Activated T-cell treated with anti-CD3 and anti-CD28 coated beads for 24 hours (primary cell): ENCODE measurements at regions not wholly inside any gene's neighbourhood (a gene's known extent, or its start where the extent isn't known, plus 50 kb on each side); places are given as distances from the start of the nearest gene placed in this dataset.

Source experiments
- DNase-seq: peaks from one replicate; pipeline ENCODE4 v3.0.0-alpha.2; 2020; ENCODE audit warnings: low read depth

- no peak for DNase-seq
These were observed 901.7 kb downstream of the NTRK3 start for GRCh38 chr15:87354661-87355410.

GRCh38 chr15:87349181-87349580, 907.4 kb downstream of the NTRK3 start:
- DNase-seq = no peak

- no peak for DNase-seq
These were observed 907.8 kb downstream of the NTRK3 start for GRCh38 chr15:87348746-87349145.

GRCh38 chr15:87347806-87348515, 908.6 kb downstream of the NTRK3 start:
- no peak for DNase-seq

GRCh38 chr15:87345961-87346360, 910.6 kb downstream of the NTRK3 start:
- DNase-seq = no peak

- no peak for DNase-seq
These were observed 912.6 kb downstream of the NTRK3 start for GRCh38 chr15:87343966-87344365.

GRCh38 chr15:87340370-87340769, 916.2 kb downstream of the NTRK3 start:
- no peak for DNase-seq

GRCh38 chr15:87326269-87326668, 930.3 kb downstream of the NTRK3 start:
- no peak for DNase-seq

- DNase-seq = no peak
These were observed 933.7 kb downstream of the NTRK3 start for GRCh38 chr15:87322870-87323269.

- no peak for DNase-seq
These were observed 934.3 kb downstream of the NTRK3 start for GRCh38 chr15:87322265-87322664.

- DNase-seq = no peak
These were observed 938.6 kb downstream of the NTRK3 start for GRCh38 chr15:87317900-87318299.

GRCh38 chr15:87312221-87312620, 944.3 kb downstream of the NTRK3 start:
- DNase-seq = no peak

GRCh38 chr15:87300146-87300545, 956.4 kb downstream of the NTRK3 start:
- no peak for DNase-seq

- DNase-seq = no peak
These were observed 961.7 kb downstream of the NTRK3 start for GRCh38 chr15:87294854-87295253.

GRCh38 chr15:87293031-87293430, 963.5 kb downstream of the NTRK3 start:
- no peak for DNase-seq

GRCh38 chr15:87287156-87287555, 969.4 kb downstream of the NTRK3 start:
- no peak for DNase-seq

- DNase-seq = no peak
These were observed 987.0 kb downstream of the NTRK3 start for GRCh38 chr15:87269566-87269965.

GRCh38 chr15:87268675-87269074, 987.9 kb downstream of the NTRK3 start:
- no peak for DNase-seq

GRCh38 chr15:87267798-87268197, 988.7 kb downstream of the NTRK3 start:
- DNase-seq = no peak

GRCh38 chr15:87263871-87264270, 992.7 kb downstream of the NTRK3 start:
- no peak for DNase-seq

GRCh38 chr15:87263296-87263695, 993.2 kb downstream of the NTRK3 start:
- DNase-seq = no peak

- DNase-seq = no peak
These were observed 1010.9 kb downstream of the NTRK3 start for GRCh38 chr15:87245592-87245991.

- DNase-seq = no peak
These were observed 1013.1 kb downstream of the NTRK3 start for GRCh38 chr15:87243474-87243873.
